Spleen (tissue), 7 donors: ENCODE measurements at regions not wholly inside any gene's neighbourhood (a gene's known extent, or its start where the extent isn't known, plus 50 kb on each side); places are given as distances from the start of the nearest gene placed in this dataset.

Experiments used
- POLR2A ChIP-seq, 3 donors: fragments of 450-650 bp; IDR thresholded peaks; one replicate each; pipeline ENCODE4 v1.5.1; 2017; ENCODE audit warnings: antibody characterized with exemption in 3 of 3, mild to moderate bottlenecking in 1 of 3
- POLR2AphosphoS5 ChIP-seq, 3 donors: sonication (generic); formaldehyde crosslinking; IDR thresholded peaks; one replicate each; pipeline ENCODE4 v1.5.1; 2017; ENCODE audit warnings: antibody characterized with exemption in 3 of 3
- TF ChIP-seq, protein P1 (sequence below), 11 experiments: fragments of 200-600 bp in 7 of 11; fragments of 450-650 bp in 4 of 11; sonication (generic) in 4 of 11; IDR thresholded peaks in 8 of 11; conservative IDR thresholded peaks in 3 of 11; 1 replicate in 7 of 11; 2 replicates in 4 of 11; pipeline versions ENCODE4 v1.4.0 to v1.8.0; 2016 to 2021; ENCODE audit warnings: antibody characterized with exemption in 11 of 11, inconsistent platforms in 4 of 11, mild to moderate bottlenecking in 1 of 11
- donor health status: DM: no; HTN: no; CAD: no; lungs with moderate emphysema.
- donor health status: DM: no; HTN: no; CAD: no.
- donor health status: DM: no; HTN: no; CAD: no.

DNA sequence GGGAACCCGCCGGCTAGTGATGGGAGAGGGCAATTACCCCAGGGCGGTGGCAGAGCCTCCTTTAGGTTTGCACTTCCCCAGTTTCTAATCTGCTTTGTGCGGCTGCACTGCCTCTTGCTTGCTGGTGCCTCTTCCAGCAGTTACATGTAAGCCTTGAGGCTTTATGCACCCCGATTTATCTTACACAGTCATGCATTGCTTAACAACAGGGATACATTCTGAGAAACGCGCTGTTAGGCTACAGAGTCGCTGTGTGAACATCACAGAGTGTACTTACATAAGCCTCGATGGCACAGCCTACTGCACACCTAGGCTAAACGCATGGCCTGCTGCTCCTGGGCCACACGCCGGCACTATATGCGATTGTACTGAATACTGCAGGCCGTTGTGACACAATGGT is 155.6 kb upstream of the MKI67 start:
- TF ChIP-seq POLR2A (IDR thresholded peaks at IDR 0.05), result no peak
- TF ChIP-seq, protein P1, sequence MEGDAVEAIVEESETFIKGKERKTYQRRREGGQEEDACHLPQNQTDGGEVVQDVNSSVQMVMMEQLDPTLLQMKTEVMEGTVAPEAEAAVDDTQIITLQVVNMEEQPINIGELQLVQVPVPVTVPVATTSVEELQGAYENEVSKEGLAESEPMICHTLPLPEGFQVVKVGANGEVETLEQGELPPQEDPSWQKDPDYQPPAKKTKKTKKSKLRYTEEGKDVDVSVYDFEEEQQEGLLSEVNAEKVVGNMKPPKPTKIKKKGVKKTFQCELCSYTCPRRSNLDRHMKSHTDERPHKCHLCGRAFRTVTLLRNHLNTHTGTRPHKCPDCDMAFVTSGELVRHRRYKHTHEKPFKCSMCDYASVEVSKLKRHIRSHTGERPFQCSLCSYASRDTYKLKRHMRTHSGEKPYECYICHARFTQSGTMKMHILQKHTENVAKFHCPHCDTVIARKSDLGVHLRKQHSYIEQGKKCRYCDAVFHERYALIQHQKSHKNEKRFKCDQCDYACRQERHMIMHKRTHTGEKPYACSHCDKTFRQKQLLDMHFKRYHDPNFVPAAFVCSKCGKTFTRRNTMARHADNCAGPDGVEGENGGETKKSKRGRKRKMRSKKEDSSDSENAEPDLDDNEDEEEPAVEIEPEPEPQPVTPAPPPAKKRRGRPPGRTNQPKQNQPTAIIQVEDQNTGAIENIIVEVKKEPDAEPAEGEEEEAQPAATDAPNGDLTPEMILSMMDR (IDR thresholded peaks at IDR 0.05 in 8 of 11, conservative IDR thresholded peaks at IDR 0.05 in 3 of 11), result no peak
- TF ChIP-seq POLR2AphosphoS5 (IDR thresholded peaks at IDR 0.05), result no peak
